GM19239 (cell line): ENCODE measurements at regions not wholly inside any gene's neighbourhood (a gene's known extent, or its start where the extent isn't known, plus 50 kb on each side); places are given as distances from the start of the nearest gene placed in this dataset.
"Not testable (repeated sequence)": the region's sequence is repeated elsewhere in the genome, so short reads cannot be mapped to it uniquely, and the experiment has no call there.

Source experiments
- DNase-seq: peaks from one replicate; pipeline ENCODE4 v3.0.0; 2011; ENCODE audit warnings: low spot score; ENCODE audit not compliant: insufficient read length
- FAIRE-seq: peaks from 2 replicates; lab custom pipeline; 2011; peaks lifted over from hg19 to GRCh38; lab: Jason Lieb, UNC

- FAIRE-seq = no peak
Observed at GRCh38 chr6:50449128-50449527, 264.2 kb upstream of the TFAP2D start.

GRCh38 chr6:50451826-50452400, 261.4 kb upstream of the TFAP2D start:
- FAIRE-seq (no peak), DNase-seq (no peak)

More at GRCh38 chr6:50449128-50449527, 264.2 kb upstream of the TFAP2D start:
- DNase-seq = no peak

- FAIRE-seq (no peak), DNase-seq (no peak)
Observed at GRCh38 chr6:50455029-50455428, 258.3 kb upstream of the TFAP2D start.

- no peak for DNase-seq
- no peak for FAIRE-seq
Observed at GRCh38 chr6:50457351-50457750, 256.0 kb upstream of the TFAP2D start.

GRCh38 chr6:50461696-50462095, 251.6 kb upstream of the TFAP2D start:
- DNase-seq = no peak

GRCh38 chr6:50463931-50464330, 249.4 kb upstream of the TFAP2D start:
- DNase-seq (no peak), FAIRE-seq (no peak)

More at GRCh38 chr6:50461696-50462095, 251.6 kb upstream of the TFAP2D start:
- no peak for FAIRE-seq

GRCh38 chr6:50467931-50468330, 245.4 kb upstream of the TFAP2D start:
- no peak for FAIRE-seq
- no peak for DNase-seq

- no peak for DNase-seq
- no peak for FAIRE-seq
Observed at GRCh38 chr6:50471041-50471440, 242.3 kb upstream of the TFAP2D start.

GRCh38 chr6:50510361-50510760, 203.0 kb upstream of the TFAP2D start:
- no peak for DNase-seq
- no peak for FAIRE-seq

GRCh38 chr6:50520326-50521266, 192.7 kb upstream of the TFAP2D start:
- FAIRE-seq = no peak
- no peak for DNase-seq

GRCh38 chr6:50524341-50524740, 189.0 kb upstream of the TFAP2D start:
- no peak for FAIRE-seq
- DNase-seq = no peak

GRCh38 chr6:50527985-50528384, 185.3 kb upstream of the TFAP2D start:
- DNase-seq (no peak), FAIRE-seq (no peak)

GRCh38 chr6:50539447-50539846, 173.9 kb upstream of the TFAP2D start:
- DNase-seq (no peak), FAIRE-seq (no peak)

GRCh38 chr6:50541941-50542340, 171.4 kb upstream of the TFAP2D start:
- no peak for DNase-seq
- no peak for FAIRE-seq

GRCh38 chr6:50543666-50544065, 169.7 kb upstream of the TFAP2D start:
- DNase-seq (no peak), FAIRE-seq (no peak)

GRCh38 chr6:50549026-50549425, 164.3 kb upstream of the TFAP2D start:
- DNase-seq (no peak), FAIRE-seq (no peak)

GRCh38 chr6:50549475-50549874, 163.9 kb upstream of the TFAP2D start:
- FAIRE-seq (no peak), DNase-seq (no peak)

- FAIRE-seq = no peak
Observed at GRCh38 chr6:50555982-50556381, 157.3 kb upstream of the TFAP2D start.

GRCh38 chr6:50565004-50565403, 148.3 kb upstream of the TFAP2D start:
- no peak for FAIRE-seq
- DNase-seq = no peak

More at GRCh38 chr6:50555982-50556381, 157.3 kb upstream of the TFAP2D start:
- DNase-seq = no peak

GRCh38 chr6:50571230-50571629, 142.1 kb upstream of the TFAP2D start:
- FAIRE-seq = not testable (repeated sequence)

More at GRCh38 chr6:50571230-50571629, 142.1 kb upstream of the TFAP2D start:
- not testable (repeated sequence) for DNase-seq
